Natural killer cell treated with Interleukin-12 subunit alpha and Interleukin-12 subunit beta and Interleukin-15 and Interleukin-18, amount 100 ng/mL, for 72 hours (primary cell): ENCODE measurements at regions not wholly inside any gene's neighbourhood (a gene's known extent, or its start where the extent isn't known, plus 50 kb on each side); places are given as distances from the start of the nearest gene placed in this dataset.
"Not testable (repeated sequence)": the region's sequence is repeated elsewhere in the genome, so short reads cannot be mapped to it uniquely, and the experiment has no call there.

ENCODE experiments used
- ATAC-seq, 2 donors: fragments of 150-1000 bp; cut with Tn5 transposase in 1 of 2; sonication (Bioruptor Pico), chemical (Tn5 transposase) in 1 of 2; 2 replicates each; pipeline ENCODE4 v1.10.0; 2021
- DNase-seq: peaks from one replicate; pipeline ENCODE4 v3.0.0; 2022; ENCODE audit warnings: low spot score
- H3K27ac Mint-ChIP-seq, 2 donors: 1 replicate in 1 of 2; 2 replicates in 1 of 2; pipeline ENCODE4 v1.8.0; 2022; ENCODE audit warnings: mixed read lengths in 2 of 2, mild to moderate bottlenecking in 1 of 2, moderate library complexity in 1 of 2
- H3K27me3 Mint-ChIP-seq, 2 donors: 1 replicate in 1 of 2; 2 replicates in 1 of 2; pipeline ENCODE4 v1.8.0; 2022; ENCODE audit warnings: mixed read lengths in 2 of 2
- H3K36me3 Mint-ChIP-seq: one replicate; pipeline ENCODE4 v1.8.0; 2022; ENCODE audit warnings: mixed read lengths
- H3K4me1 Mint-ChIP-seq, 2 donors: 1 replicate in 1 of 2; 2 replicates in 1 of 2; pipeline ENCODE4 v1.8.0; 2022; ENCODE audit warnings: low read depth in 2 of 2, mixed read lengths in 2 of 2, mild to moderate bottlenecking in 1 of 2
- H3K4me3 Mint-ChIP-seq: one replicate; pipeline ENCODE4 v1.8.0; 2022; ENCODE audit warnings: mixed read lengths
- H3K9me3 Mint-ChIP-seq: 2 replicates; pipeline ENCODE4 v1.8.0; 2022; ENCODE audit warnings: mixed read lengths

GRCh38 chrX:3994315-3994714, 280.9 kb upstream of the PRKX start:
- DNase-seq (no peak), ATAC-seq (no peak)
- no peaks in the 10 kb centered on the region for H3K27me3 Mint-ChIP-seq
- peaks cover 5% of the 10 kb centered on the region for H3K9me3 Mint-ChIP-seq
- H3K27ac Mint-ChIP-seq: no peak overlapping the region
- no peaks in the 10 kb centered on the region for H3K36me3 Mint-ChIP-seq
- H3K4me3 Mint-ChIP-seq: no peak overlapping the region
- no peaks in the 10 kb centered on the region for H3K4me1 Mint-ChIP-seq

- Mint-ChIP-seq H3K4me1 (no peaks in the 10 kb centered on the region), H3K9me3 (no peaks in the 10 kb centered on the region), H3K4me3 (no peak overlapping the region), H3K27me3 (peaks cover 0 to 4% of the 10 kb centered on the region in 2 donors), H3K27ac (no peak overlapping the region), H3K36me3 (no peaks in the 10 kb centered on the region)
- DNase-seq (no peak), ATAC-seq (no peak)
Observed at GRCh38 chrX:3990569-3990968, 277.1 kb upstream of the PRKX start.

DNA sequence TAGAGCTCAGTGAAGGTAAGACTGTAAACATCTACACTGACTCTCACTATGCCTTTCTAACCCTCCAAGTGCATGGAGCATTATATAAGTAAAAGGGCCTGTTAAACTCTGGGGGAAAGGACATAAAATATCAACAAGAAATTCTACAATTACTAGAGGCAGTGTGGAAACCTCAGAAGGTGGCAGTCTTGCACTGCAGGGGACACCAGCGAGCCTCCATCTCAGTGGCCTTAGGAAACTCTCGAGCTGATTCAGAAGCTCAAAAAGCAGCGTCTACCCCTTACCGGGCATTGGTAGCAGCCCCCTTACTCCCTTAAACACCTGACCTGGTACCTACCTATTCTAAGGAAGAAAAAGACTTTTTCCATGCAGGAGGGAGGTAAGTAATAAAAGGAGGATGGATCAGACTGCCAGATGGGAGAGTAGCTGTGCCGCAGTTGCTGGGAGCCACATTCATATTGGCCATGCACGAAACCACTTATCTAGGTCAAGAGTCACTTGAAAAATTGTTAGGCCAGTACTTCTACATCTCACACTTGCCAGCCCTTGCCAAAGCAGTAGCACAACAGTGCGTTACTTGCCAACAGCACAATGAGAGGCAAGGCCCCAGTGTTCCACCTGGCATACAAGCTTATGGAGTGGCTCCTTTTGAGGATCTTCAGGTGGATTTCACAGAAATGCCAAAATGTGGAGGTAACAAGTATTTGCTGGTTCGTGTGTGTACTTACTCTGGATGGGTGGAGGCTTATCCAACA, 258.8 kb upstream of the PRKX start:
- not testable (repeated sequence) for DNase-seq, H3K27ac Mint-ChIP-seq, H3K36me3 Mint-ChIP-seq, H3K27me3 Mint-ChIP-seq, H3K9me3 Mint-ChIP-seq, ATAC-seq, H3K4me3 Mint-ChIP-seq, H3K4me1 Mint-ChIP-seq

DNA sequence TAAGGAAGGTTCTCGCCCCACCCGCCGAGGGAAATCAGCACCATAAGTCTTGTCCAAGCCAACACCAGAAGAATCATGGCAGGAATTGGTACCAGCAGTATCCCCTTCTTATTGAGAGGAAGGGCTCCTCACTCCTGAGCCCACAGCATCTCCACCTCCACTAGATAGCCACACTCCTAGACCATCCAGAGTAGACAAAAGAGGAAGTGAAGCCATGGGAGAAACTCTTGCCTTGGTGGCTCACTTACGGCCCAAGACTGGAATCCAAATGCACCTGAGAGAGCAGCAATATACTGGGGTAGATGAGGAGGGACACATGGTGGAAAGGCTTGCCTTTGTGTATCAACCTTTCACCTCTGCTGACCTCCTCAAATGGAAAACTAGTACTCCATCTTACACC, 255.3 kb upstream of the PRKX start:
- ATAC-seq (no peak), DNase-seq (no peak)
- Mint-ChIP-seq H3K4me3 (no peak overlapping the region), H3K36me3 (no peaks in the 10 kb centered on the region), H3K27me3 (peaks cover 0 to 6% of the 10 kb centered on the region in 2 donors), H3K27ac (no peak overlapping the region), H3K9me3 (no peaks in the 10 kb centered on the region), H3K4me1 (no peaks in the 10 kb centered on the region)

GRCh38 chrX:3963980-3964379, 250.5 kb upstream of the PRKX start:
- peaks cover 9 to 22% of the 10 kb centered on the region in 2 donors for H3K27me3 Mint-ChIP-seq
- H3K4me3 Mint-ChIP-seq: no peak overlapping the region
- H3K36me3 Mint-ChIP-seq: no peaks in the 10 kb centered on the region
- no peak overlapping the region for H3K27ac Mint-ChIP-seq
- H3K9me3 Mint-ChIP-seq: no peaks in the 10 kb centered on the region
- H3K4me1 Mint-ChIP-seq: peaks cover 4 to 5% of the 10 kb centered on the region in 2 donors
- ATAC-seq (no peak), DNase-seq (no peak)

DNA sequence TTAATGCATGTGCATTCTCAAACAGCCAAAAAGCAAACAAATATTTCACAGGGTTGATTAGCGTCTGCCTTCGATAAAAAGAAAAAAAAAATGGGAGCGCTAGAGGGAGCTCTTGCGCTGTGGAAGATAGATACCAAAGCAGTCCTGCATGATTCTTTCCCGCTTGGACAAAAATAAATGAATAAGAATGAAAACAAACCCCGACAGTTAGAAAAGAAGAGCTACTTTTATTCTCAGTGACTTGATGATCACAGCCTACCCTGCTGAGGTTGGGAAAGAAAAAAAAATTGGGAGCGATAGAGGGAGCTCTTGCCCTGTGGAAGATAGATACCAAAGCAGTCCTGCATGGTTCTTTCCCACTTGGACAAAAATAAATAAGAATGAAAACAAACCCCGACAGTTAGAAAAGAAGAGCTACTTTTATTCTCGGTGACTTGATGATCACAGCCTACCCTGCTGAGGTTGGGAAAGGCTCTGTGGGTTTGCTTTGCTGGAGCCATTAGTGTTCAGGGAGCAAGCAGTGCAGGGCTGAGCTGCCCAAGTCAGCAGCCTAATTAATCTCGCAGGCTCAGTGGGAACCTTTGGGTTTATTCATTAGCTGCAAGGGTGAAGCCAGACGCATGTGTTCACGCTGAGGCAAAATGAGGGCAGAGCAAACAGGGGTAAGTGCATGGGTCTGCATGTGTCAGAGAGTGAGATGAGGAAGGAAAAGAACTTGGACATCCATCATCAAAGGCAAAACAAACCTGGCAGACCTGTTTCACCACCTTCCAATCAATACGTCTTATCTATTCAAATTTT, 249.3 kb upstream of the PRKX start:
- H3K27ac Mint-ChIP-seq: no peak overlapping the region
- no peak for ATAC-seq
- no peak for DNase-seq
- no peak overlapping the region for H3K4me3 Mint-ChIP-seq
- peaks cover 4 to 5% of the 10 kb centered on the region in 2 donors for H3K4me1 Mint-ChIP-seq
- H3K9me3 Mint-ChIP-seq: no peaks in the 10 kb centered on the region
- peaks cover 9 to 22% of the 10 kb centered on the region in 2 donors for H3K27me3 Mint-ChIP-seq
- H3K36me3 Mint-ChIP-seq: no peaks in the 10 kb centered on the region

DNA sequence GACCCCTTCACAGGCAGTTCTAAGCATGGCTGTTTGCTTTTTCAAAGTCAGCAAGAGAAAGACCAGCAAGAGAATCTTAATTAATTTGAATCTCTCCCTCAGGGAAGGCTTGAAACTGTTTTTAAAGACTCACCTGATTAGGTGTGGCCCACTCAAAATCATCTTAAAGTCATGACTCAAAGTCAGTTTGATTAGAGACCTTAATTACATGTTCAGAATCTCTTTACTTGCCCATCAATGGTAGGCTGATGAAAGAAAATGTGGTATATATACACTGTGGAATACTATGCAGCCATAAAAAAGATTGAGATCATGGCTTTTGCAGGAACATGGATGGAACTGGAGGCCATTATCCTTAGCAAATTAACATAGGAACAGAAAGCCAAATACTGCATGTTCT, 247.5 kb upstream of the PRKX start:
- H3K27me3 Mint-ChIP-seq: peaks cover 9 to 25% of the 10 kb centered on the region in 2 donors
- peaks cover 4 to 5% of the 10 kb centered on the region in 2 donors for H3K4me1 Mint-ChIP-seq
- ATAC-seq: no peak
- no peak overlapping the region for H3K4me3 Mint-ChIP-seq
- no peak for DNase-seq
- no peaks in the 10 kb centered on the region for H3K36me3 Mint-ChIP-seq
- no peak overlapping the region for H3K27ac Mint-ChIP-seq
- no peaks in the 10 kb centered on the region for H3K9me3 Mint-ChIP-seq

GRCh38 chrX:3951859-3952258, 238.4 kb upstream of the PRKX start:
- Mint-ChIP-seq H3K27me3 (peaks cover 7 to 18% of the 10 kb centered on the region in 2 donors), H3K4me1 (no peaks in the 10 kb centered on the region)
- no peak for ATAC-seq

GRCh38 chrX:3950373-3950772, 236.9 kb upstream of the PRKX start:
- Mint-ChIP-seq H3K9me3 (peaks cover 3% of the 10 kb centered on the region), H3K4me1 (no peaks in the 10 kb centered on the region), H3K27me3 (peaks cover 7 to 15% of the 10 kb centered on the region in 2 donors), H3K36me3 (no peaks in the 10 kb centered on the region), H3K27ac (no peak overlapping the region), H3K4me3 (no peak overlapping the region)
- DNase-seq: no peak
- ATAC-seq: no peak

More at GRCh38 chrX:3951859-3952258, 238.4 kb upstream of the PRKX start:
- Mint-ChIP-seq H3K4me3 (no peak overlapping the region), H3K9me3 (peaks cover 3% of the 10 kb centered on the region), H3K27ac (no peak overlapping the region), H3K36me3 (no peaks in the 10 kb centered on the region)
- no peak for DNase-seq

DNA sequence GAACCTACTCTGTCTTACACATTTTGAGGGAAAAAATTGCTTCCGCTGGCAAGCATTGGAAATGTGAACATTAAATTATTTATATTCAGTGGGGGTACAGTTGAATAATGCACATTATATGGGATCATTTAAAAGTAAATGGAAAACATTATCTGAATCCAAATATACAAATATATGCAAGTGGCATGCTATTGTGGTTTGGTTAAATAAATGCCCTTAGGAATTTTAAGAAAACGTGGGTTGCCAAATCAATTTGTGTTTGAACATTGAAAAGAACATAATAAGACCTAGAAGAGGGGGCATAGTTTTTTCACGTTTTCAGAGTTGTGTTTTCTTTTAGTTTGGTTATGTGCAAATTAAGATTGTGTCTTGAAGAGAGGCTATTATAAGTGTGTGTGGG, 230.5 kb upstream of the PRKX start:
- Mint-ChIP-seq H3K36me3 (peaks cover 6% of the 10 kb centered on the region), H3K9me3 (no peaks in the 10 kb centered on the region), H3K4me3 (no peak overlapping the region), H3K27ac (no peak overlapping the region), H3K4me1 (no peaks in the 10 kb centered on the region), H3K27me3 (peaks cover 7 to 13% of the 10 kb centered on the region in 2 donors)
- ATAC-seq (no peak), DNase-seq (no peak)

- no peaks in the 10 kb centered on the region for H3K9me3 Mint-ChIP-seq
- peaks cover 7 to 13% of the 10 kb centered on the region in 2 donors for H3K27me3 Mint-ChIP-seq
- no peaks in the 10 kb centered on the region for H3K4me1 Mint-ChIP-seq
- no peak overlapping the region for H3K4me3 Mint-ChIP-seq
- H3K27ac Mint-ChIP-seq: no peak overlapping the region
- peaks cover 6% of the 10 kb centered on the region for H3K36me3 Mint-ChIP-seq
- no peak for ATAC-seq
- no peak for DNase-seq
Observed at GRCh38 chrX:3940000-3940610, 226.7 kb upstream of the PRKX start.

GRCh38 chrX:3938587-3938986, 225.1 kb upstream of the PRKX start:
- H3K36me3 Mint-ChIP-seq: peaks cover 6% of the 10 kb centered on the region
- no peaks in the 10 kb centered on the region for H3K4me1 Mint-ChIP-seq
- peaks cover 7 to 11% of the 10 kb centered on the region in 2 donors for H3K27me3 Mint-ChIP-seq
- no peak for DNase-seq
- no peak overlapping the region for H3K4me3 Mint-ChIP-seq
- no peaks in the 10 kb centered on the region for H3K9me3 Mint-ChIP-seq
- no peak overlapping the region for H3K27ac Mint-ChIP-seq
- ATAC-seq: no peak

GRCh38 chrX:3935196-3935595, 221.7 kb upstream of the PRKX start:
- not testable (repeated sequence) for H3K9me3 Mint-ChIP-seq, H3K4me3 Mint-ChIP-seq, H3K4me1 Mint-ChIP-seq, DNase-seq, H3K27me3 Mint-ChIP-seq, H3K27ac Mint-ChIP-seq, H3K36me3 Mint-ChIP-seq, ATAC-seq

DNA sequence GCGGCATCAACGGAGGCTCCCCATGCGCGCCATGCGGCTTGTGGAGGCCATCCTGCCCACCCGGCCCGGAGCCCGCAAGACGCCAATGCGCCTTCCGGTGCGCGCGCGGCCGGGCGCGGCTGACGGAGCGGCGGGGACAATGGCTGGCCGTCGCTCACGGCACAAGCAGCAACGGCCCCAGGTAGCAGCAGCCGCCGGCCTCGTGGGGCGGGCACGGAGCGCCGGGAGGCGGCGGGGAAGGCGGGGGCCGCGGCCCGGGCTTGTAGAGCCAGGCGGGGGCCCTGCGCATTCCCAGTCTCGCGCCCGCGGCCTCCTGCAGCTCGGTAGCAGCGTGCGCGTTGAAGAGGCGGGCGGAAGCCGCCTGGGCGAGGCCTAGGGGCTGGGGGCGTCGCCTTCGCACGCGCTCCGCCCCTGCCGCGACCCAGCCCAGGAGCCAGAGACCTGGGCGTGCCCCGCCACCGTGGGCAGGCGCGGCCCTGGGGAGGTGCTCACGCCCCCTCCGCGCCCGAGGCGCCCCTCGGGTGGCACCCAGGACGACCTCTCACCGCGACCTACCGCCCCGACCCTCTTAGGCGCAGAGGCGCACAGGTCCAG, 207.1 kb upstream of the PRKX start:
- not testable (repeated sequence) for H3K27me3 Mint-ChIP-seq, DNase-seq, H3K4me3 Mint-ChIP-seq, H3K4me1 Mint-ChIP-seq, H3K36me3 Mint-ChIP-seq, H3K27ac Mint-ChIP-seq, H3K9me3 Mint-ChIP-seq
- peak; percentile 98 to 99 for ATAC-seq
